Activated T-helper 9 cell treated with anti-CD3 and anti-CD28 coated beads, Interleukin-2, amount 50 U/mL, for 16 hours (primary cell): ENCODE measurements at regions not wholly inside any gene's neighbourhood (a gene's known extent, or its start where the extent isn't known, plus 50 kb on each side); places are given as distances from the start of the nearest gene placed in this dataset.
"Not testable (repeated sequence)": the region's sequence is repeated elsewhere in the genome, so short reads cannot be mapped to it uniquely, and the experiment has no call there.

Source experiments
- DNase-seq: peaks from one replicate; pipeline ENCODE4 v3.0.0-alpha.2; 2020; ENCODE audit warnings: low read depth

- no peak for DNase-seq
Measured at GRCh38 chr17:71725811-71726210, 395.0 kb upstream of the SOX9 start.

DNA sequence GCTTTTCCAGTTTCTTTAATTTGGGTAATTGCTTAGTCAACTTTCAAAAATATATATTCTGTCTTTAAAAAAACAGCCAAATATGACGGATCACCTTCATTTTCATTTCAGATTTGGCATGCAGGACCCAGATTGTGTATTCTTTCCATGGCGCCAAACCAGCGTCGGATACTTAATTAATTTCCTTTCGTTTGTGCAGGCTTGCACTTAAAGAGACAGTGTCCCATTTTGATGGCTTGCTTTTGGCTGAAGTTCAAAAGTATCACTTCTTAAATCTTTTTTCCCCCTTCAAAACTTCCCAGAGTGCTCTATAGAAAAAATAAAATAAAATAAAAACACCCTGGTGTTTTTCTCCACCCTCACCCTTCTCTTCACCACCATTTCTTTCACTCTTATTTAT lies 394.5 kb upstream of the SOX9 start:
- DNase-seq: no peak

- DNase-seq: no peak
Measured at GRCh38 chr17:71727292-71727691, 393.5 kb upstream of the SOX9 start.

- no peak for DNase-seq
Measured at GRCh38 chr17:71727723-71728122, 393.1 kb upstream of the SOX9 start.

DNA sequence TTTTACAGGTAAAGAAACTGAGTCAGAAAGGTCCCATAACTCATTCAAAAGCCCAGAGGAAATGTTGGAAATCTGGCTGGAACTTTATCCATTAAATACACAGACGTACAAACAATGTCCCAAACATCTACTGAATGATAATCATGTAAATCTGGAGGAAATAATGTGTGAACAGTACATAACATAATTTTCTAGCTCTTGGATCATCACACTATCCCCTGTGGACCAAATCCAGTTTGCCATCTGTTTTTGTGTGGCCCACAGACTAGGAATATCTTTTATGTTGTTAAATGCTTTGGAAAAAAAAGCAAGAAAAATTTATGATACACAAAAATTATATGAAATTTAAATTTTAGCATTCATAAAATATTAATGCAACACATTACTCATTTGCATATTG lies 389.9 kb upstream of the SOX9 start:
- no peak for DNase-seq

DNA sequence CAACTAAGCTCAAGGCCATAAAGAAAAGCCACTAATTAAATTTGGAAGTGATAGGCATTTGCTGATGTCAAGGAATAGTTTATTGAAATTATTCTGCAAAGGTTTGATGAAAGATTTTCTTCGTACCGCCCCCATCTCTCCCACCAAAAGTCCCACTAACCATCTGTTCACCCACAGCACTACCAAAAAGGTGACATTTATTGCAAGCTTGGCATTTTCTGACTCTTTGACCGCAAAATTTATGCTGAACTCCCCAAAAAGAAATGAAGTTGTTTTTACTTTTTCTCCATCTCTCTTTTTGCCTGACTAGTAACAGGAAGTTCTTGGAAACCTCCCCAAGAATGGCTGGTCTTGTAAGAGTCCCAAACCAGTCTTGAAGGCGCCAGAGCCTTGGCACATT lies 384.9 kb upstream of the SOX9 start:
- DNase-seq: no peak

- DNase-seq: no peak
Measured at GRCh38 chr17:71740866-71741265, 380.0 kb upstream of the SOX9 start.

GRCh38 chr17:71741836-71742235 lies 379.0 kb upstream of the SOX9 start:
- no peak for DNase-seq

DNA sequence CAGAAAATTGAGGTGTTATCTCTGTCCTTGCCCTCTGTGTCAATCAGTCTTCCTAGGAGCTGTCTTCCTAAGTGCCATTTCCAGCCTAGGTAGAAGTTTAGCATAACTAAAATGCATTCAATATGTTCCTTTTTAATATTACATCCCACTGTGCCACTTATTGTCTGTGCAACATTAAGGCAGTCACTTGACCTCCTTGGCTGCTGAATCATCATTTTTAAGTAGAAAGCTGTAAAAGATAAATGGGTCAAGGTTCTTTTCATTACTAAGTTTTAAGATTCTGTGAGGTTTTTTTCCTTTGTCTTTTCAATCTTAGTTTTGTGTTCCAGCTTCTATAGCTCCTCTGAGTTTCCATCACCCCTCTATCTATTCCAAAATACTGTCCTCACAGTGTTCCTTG lies 371.9 kb upstream of the SOX9 start:
- no peak for DNase-seq

GRCh38 chr17:71753070-71753469 lies 367.8 kb upstream of the SOX9 start:
- DNase-seq: no peak

DNA sequence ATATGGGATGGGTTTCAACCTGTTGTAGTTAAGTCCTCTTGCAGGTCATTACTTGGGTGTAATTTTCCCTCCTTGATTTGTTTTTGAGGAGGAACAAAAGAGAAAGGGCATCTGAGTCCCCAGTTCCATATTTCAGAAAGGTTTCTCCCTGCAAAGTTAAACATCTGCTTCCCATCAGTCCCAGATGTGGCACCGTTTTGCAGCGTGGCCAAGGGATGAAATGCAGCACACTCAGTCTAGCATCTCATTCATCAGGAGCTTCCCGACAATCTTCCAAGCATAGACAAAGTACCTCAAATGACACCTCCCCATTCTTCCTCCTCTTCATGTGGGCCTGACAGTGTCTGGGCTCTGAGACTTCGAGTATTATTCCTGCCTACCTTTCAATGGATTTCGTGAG lies 363.7 kb upstream of the SOX9 start:
- no peak for DNase-seq

DNA sequence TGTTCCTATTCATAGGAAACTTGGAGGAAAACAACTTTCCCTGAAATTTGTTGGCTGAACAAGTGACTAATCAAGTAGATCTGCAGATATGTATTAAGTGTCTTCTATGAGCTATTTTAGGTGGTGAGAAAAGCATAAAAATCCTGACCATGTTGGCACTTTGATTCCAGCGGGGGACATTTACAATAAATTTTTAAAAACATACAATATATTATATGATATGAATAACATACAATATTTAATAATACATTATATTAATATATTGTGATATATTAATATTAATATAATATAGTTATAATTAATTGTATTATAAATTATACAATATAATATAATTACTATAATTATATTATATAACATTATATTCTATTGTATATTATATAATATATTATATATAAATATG lies 362.9 kb upstream of the SOX9 start:
- DNase-seq: no peak

GRCh38 chr17:71759422-71760060 lies 361.3 kb upstream of the SOX9 start:
- DNase-seq: no peak

DNA sequence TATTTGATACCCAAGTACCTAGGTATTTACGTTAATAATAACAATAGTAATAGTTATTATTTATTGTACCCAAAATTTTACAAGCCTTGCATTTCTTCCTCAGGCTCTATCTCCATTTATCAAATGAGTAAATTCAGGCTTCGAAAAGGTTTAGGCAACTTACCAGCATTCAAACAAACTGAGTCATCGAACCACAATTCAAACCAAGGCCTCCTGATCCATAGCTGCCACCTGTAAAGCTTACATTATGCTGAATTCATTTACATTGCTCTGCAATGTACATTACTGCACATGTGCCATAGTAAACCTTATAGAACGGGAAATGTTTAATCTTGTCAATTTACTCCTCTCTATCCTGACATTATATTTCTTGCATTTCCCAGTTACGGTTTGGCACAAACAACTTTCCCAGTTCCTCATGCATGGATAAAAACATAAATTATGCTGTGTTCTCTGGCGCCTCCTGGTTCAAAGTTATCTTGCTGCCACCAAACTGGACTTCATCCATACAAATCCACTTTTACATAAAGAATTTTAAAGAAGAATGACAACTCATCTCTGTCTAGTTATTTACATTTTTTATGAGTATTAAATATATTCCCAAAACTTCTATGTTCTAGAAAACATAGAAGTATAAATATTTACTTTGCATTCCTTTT lies 360.6 kb upstream of the SOX9 start:
- DNase-seq: no peak

GRCh38 chr17:71762526-71762925 lies 358.3 kb upstream of the SOX9 start:
- no peak for DNase-seq

GRCh38 chr17:71764505-71764904 lies 356.3 kb upstream of the SOX9 start:
- no peak for DNase-seq

- DNase-seq: no peak
Measured at GRCh38 chr17:71765437-71765836, 355.4 kb upstream of the SOX9 start.

GRCh38 chr17:71769850-71770249 lies 351.0 kb upstream of the SOX9 start:
- no peak for DNase-seq

DNA sequence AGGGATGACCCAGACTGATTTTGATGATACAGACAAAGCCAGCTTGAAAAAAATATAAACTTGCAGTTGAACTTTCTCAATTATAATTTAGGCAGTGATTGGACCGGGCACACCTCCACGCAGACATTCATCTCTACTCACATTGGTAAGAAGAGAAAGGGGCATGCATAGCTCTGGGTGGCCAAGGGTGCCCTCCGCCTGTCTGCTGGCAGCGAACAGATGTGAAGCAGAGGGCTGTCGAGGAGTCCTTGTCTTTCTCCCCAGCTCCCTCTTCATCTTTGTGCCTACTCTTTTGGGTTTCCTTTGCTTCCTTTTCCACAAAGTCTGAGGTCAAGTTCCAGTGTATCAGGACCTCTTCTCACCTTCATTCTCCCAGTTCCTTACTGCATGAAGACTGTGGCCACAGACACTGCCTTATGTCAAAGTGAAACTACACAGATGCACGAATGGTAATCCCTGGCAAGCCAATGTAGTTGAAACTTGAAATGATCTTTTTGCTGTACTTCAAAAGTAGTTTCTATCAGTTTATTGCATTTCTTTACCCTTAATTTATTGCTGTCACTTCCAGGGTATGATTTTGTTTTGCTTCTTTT lies 343.7 kb upstream of the SOX9 start:
- DNase-seq: no peak

- DNase-seq: no peak
Measured at GRCh38 chr17:71779482-71779881, 341.3 kb upstream of the SOX9 start.

DNA sequence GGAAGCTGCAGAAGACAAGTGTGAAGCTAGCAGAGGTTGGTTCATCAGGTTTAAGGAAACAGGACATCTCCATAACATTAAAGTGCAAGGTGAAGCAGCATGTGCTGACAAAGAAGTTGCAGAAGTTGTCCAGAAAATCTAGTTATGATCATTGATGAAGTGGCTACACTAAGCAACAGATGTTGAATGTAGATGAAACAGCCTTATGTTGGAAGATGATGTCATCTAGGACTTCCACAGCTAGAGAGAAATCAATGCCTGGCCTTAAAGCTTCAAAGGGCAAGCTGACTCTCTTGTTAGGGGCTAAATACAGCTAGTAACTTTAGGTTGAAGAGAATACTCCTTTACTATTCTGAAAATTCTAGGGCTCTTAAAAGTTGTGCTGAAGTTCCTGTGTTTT lies 340.2 kb upstream of the SOX9 start:
- no peak for DNase-seq

- not testable (repeated sequence) for DNase-seq
Measured at GRCh38 chr17:71782021-71782420, 338.8 kb upstream of the SOX9 start.

- no peak for DNase-seq
Measured at GRCh38 chr17:71790791-71791190, 330.0 kb upstream of the SOX9 start.

DNA sequence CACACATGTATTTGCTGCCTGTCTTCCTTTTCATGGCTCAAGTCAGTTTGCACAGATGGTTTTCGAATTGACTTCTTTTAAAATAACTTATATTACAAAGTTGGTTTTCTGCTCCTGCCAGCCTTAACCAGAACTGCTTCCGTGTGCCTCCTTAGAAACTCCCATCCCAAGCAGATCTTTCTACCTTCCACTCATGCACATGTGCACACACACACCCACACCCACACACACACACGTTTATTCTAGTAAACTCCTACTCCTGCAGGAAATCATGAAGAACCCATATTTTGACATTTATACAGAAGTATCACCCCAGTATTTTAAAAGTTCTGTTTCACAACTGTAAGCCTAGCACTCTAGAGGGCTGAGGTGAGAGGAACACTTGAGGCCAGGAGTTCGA lies 329.5 kb upstream of the SOX9 start:
- DNase-seq: no peak
